ENCODE measurements at regions not wholly inside any gene's neighbourhood (a gene's known extent, or its start where the extent isn't known, plus 50 kb on each side); places are given as distances from the start of the nearest gene placed in this dataset.

DNA sequence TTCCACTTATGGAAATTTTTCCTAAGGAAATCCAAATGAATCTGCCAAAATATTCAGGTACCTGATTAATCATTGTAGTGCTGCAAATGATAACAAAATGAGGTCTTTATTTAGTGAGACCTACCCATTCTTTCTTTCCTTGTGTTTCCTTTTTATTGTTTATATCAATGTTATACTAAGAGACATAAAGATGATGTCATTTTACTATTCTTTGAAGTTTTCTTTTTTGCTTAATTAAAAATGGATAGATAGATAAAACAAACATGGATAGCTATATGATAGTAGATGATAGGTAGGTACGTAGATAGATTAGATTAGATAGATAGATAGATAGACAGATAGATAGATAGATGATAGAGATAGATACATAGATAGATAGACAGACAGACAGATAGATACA, 669.5 kb upstream of the TBX3 start:
- Histone ChIP-seq H3K27me3 (no peaks in the 10 kb centered on the region), H3K4me1 (no peaks in the 10 kb centered on the region), H3K36me3 (no peaks in the 10 kb centered on the region), H3K4me3 (no peak overlapping the region), H3K27ac (no peak overlapping the region), H3K9me3 (no peaks in the 10 kb centered on the region)
- no peak for DNase-seq
- TF ChIP-seq, protein P1, sequence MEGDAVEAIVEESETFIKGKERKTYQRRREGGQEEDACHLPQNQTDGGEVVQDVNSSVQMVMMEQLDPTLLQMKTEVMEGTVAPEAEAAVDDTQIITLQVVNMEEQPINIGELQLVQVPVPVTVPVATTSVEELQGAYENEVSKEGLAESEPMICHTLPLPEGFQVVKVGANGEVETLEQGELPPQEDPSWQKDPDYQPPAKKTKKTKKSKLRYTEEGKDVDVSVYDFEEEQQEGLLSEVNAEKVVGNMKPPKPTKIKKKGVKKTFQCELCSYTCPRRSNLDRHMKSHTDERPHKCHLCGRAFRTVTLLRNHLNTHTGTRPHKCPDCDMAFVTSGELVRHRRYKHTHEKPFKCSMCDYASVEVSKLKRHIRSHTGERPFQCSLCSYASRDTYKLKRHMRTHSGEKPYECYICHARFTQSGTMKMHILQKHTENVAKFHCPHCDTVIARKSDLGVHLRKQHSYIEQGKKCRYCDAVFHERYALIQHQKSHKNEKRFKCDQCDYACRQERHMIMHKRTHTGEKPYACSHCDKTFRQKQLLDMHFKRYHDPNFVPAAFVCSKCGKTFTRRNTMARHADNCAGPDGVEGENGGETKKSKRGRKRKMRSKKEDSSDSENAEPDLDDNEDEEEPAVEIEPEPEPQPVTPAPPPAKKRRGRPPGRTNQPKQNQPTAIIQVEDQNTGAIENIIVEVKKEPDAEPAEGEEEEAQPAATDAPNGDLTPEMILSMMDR (IDR thresholded peaks at IDR 0.05) = no peak
- no peak for TF ChIP-seq POLR2A (IDR thresholded peaks at IDR 0.05)

DNA sequence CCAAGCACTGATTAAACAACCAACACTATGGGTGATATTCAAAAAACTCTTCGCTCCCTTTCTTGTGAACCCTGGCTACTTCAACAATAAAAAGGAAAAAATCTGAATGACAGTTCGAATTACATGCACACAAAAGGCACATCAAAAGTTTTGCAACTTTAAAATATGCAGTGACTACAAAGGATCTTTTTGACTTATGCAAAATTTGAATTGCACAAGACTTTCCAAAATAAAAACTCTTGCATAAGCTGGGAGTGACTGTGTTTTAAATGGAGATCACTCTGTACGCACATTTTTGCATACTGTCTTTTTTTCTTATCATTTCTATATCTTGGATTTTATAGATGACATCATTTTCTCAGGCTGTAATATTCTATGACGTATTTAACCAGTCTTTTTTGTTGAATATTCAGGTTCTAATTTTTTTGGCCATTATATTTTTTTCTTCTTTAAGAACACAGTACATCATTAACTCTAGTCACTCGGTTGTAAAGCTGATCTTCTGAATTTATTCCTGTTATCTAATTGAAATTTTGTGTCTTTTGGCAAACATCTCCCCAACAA, 667.6 kb upstream of the TBX3 start:
- no peaks in the 10 kb centered on the region for H3K27me3 ChIP-seq
- TF ChIP-seq, protein P1 (IDR thresholded peaks at IDR 0.05) = no peak
- TF ChIP-seq POLR2A (IDR thresholded peaks at IDR 0.05) = no peak
- no peak for DNase-seq
- H3K9me3 ChIP-seq = no peaks in the 10 kb centered on the region
- H3K27ac ChIP-seq = no peak overlapping the region
- no peaks in the 10 kb centered on the region for H3K4me1 ChIP-seq
- H3K4me3 ChIP-seq = no peak overlapping the region
- H3K36me3 ChIP-seq = no peaks in the 10 kb centered on the region

DNA sequence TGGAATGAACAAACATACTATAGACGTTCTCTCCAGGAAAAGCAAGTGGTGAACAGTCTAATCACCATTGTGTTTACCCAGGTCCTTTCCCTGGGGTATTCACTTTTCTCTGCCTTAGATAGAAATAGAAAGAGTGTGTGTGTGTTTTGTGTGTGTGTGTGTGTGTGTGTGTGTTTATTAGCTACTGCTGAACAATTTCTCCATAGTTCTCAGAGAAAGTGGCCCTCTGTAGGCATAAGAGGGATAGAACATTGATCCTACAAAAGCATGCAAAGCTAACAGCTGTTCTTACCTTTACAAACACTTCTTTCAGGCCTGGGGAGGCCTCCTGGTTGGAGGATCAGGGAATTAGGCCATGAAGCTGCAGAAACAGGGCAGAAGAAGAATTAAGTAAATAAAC, 665.7 kb upstream of the TBX3 start:
- no peak overlapping the region for H3K4me3 ChIP-seq
- TF ChIP-seq POLR2A (IDR thresholded peaks at IDR 0.05) = no peak
- TF ChIP-seq, protein P1 (IDR thresholded peaks at IDR 0.05) = no peak
- no peaks in the 10 kb centered on the region for H3K4me1 ChIP-seq
- H3K27me3 ChIP-seq = no peaks in the 10 kb centered on the region
- H3K9me3 ChIP-seq = no peaks in the 10 kb centered on the region
- H3K36me3 ChIP-seq = no peaks in the 10 kb centered on the region
- no peak for DNase-seq
- H3K27ac ChIP-seq = no peak overlapping the region

DNA sequence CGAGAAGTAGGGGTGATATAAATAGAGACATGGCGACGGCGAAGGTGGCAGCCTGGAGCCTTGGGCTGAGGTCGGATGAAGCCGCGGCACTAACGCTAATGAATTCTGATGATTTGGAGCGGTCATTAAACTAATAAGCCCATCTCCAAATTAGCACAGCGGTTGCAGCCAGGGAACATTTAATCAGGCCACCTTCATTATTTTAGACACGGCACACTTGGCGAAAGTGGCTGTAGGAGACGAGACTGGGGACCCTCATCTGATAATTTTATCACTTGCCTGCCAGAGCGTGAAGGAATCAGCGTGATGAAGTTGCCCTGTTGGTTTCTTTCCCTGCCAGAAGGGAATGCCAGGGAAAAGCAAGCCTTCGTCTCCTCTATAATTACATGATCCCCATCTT, 664.3 kb upstream of the TBX3 start:
- Histone ChIP-seq H3K27me3 (no peaks in the 10 kb centered on the region), H3K4me1 (no peaks in the 10 kb centered on the region), H3K36me3 (no peaks in the 10 kb centered on the region), H3K9me3 (no peaks in the 10 kb centered on the region), H3K27ac (no peak overlapping the region), H3K4me3 (no peak overlapping the region)
- TF ChIP-seq POLR2A (IDR thresholded peaks at IDR 0.05) = no peak
- TF ChIP-seq, protein P1 (IDR thresholded peaks at IDR 0.05) = no peak
- no peak for DNase-seq

DNA sequence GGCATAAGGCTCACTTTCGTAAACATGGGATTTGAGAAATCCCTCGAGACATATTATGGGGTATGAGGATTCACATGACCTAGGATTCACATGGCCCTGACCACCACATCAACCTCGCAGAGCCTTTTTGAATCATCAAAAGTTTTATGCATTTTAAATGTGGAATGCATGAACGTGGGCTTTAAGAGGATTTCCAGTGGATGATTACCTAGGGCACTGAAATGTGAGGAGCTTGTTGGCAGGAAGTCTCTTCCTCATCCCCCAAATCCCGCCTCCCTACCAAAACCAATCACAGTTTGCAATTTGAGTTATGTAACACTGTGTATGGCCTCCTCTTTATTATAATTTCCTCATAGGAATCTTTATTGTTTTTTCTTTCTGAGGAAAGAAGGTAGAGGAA, 659.6 kb upstream of the TBX3 start:
- Histone ChIP-seq H3K36me3 (no peaks in the 10 kb centered on the region), H3K27me3 (no peaks in the 10 kb centered on the region), H3K4me1 (no peaks in the 10 kb centered on the region), H3K4me3 (no peak overlapping the region), H3K9me3 (no peaks in the 10 kb centered on the region), H3K27ac (no peak overlapping the region)
- TF ChIP-seq, protein P1 (IDR thresholded peaks at IDR 0.05) = no peak
- no peak for TF ChIP-seq POLR2A (IDR thresholded peaks at IDR 0.05)
- no peak for DNase-seq

DNA sequence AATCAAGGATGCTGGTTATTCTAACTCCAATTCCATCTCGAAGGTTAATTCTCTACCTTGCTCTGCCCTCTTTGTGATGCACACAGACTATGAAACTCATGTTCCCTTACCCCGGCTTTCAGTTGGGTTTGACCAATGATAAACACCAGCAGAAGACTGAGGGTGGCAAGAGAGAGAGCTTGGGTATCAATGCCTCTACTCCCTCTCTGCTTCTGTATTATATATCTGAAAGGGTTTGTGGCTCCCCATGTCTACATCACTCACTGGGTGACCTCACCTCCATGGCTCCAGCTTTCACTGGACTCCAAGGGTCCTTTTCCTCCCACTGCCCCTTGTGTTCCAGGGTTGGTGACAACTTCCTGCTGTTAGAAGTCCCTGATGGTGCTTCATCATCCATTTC, 659.0 kb upstream of the TBX3 start:
- Histone ChIP-seq H3K36me3 (no peaks in the 10 kb centered on the region), H3K4me3 (no peak overlapping the region), H3K4me1 (no peaks in the 10 kb centered on the region), H3K27ac (no peak overlapping the region), H3K27me3 (no peaks in the 10 kb centered on the region), H3K9me3 (no peaks in the 10 kb centered on the region)
- TF ChIP-seq, protein P1 (IDR thresholded peaks at IDR 0.05) = no peak
- no peak for DNase-seq

Data from Peyer's patch (tissue), 4 donors.